HG02840 (cell line): ENCODE measurements at regions not wholly inside any gene's neighbourhood (a gene's known extent, or its start where the extent isn't known, plus 50 kb on each side); places are given as distances from the start of the nearest gene placed in this dataset.
"Not testable (repeated sequence)": the region's sequence is repeated elsewhere in the genome, so short reads cannot be mapped to it uniquely, and the experiment has no call there.

ENCODE experiments used
- ATAC-seq: cut with Tn5 transposase; IDR thresholded peaks from one replicate; pipeline ENCODE4 v1.9.1; 2021; ENCODE audit warnings: mild to moderate bottlenecking, moderate library complexity, moderate number of reproducible peaks; ENCODE audit not compliant: unreplicated experiment, low FRiP score

DNA sequence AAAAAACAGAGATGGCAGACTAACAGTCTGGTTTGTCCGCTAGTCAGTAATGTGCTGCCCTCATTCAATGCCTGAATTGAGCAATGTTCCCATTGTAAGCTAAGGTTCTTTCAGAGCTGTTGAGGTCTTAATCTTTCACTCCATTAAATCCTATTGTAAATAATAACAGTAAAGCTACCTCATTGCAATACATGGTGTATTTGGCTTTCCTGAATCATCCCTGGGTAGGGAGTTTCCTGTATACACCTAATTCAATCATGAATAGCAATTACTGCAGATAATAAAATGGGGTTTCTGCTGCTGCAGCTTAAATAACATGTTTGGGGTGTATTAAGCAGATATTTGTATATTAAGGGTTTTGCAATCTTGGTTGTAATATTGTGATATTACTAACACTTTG is 1100.2 kb upstream of the INTU start:
- ATAC-seq = no peak

GRCh38 chr4:126533146-126533805 is 1099.5 kb upstream of the INTU start:
- no peak for ATAC-seq

DNA sequence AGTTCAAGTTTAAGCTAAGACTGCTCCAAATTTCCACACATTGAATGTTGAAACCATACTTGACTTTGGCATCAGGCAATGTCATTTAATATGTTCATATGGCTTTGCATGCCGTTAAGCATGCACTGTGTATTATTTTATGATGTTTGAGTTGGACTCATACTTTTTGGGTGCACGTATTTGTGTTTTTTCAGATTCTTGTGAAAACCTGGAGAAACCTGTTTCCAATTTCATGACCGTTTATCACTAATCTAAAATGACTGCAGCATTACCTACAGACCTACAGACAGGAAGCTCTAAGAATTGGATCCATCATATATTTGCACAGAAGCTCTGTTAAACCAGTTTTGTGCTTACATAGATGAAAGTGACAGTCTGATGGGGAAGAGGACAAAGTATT is 1093.0 kb upstream of the INTU start:
- ATAC-seq = no peak

- no peak for ATAC-seq
Measured at GRCh38 chr4:126541820-126542219, 1090.9 kb upstream of the INTU start.

DNA sequence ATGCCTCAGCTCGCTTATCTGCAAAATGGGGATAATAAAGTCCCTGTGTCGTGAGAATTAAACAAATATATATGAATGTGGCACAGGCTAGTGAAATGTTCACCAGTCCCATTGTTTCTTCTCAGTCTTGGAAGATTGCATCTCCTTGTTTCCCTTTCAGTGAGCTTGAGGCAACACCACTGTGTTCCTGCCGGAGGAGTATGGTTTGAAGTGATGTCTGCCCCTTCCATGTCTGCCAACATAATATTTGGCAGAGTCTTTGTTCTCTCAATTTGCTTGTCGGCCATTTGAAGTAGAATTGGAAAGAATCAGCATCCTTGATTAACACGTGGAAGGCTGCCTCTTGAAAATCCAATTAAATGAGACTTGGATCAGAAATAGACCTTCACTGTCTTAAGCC is 1088.5 kb upstream of the INTU start:
- ATAC-seq = no peak

DNA sequence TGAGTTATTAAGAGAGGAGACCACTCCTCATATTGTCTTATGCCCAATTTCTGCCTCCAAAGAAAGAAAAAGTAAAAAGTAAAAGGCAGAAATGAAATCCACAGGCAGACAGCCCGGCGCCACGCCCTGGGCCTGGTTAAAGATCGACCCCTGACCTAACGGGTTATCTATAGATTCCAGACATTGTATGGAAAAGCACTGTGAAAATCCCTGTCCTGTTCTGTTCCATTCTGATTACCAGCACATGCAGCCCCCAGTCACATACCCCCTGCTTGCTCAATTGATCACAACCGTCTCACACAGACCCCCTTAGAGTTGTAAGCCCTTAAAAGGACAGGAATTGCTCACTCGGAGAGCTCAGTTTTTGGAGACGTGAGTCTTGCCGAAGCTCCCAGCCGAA is 1086.6 kb upstream of the INTU start:
- not testable (repeated sequence) for ATAC-seq

DNA sequence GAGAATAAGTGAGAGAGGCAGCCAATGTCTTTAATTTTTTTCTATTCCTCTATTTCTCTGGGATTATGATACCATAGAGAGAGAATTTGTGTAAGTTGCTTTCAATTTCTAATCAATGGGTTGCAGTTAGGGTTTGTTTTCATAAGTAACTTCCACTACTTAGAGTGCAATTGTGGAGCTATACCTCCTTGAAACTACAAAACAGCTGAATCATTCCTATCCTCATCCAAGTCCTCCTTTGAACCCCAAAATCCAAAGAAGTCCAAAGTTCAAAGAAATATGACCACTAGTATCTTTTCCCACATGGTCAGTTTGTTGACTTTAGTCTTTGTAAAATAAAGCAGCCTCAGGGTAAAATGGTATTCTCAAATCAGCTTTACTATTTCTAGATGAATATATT is 1085.4 kb upstream of the INTU start:
- ATAC-seq = no peak

GRCh38 chr4:126548890-126549289 is 1083.9 kb upstream of the INTU start:
- ATAC-seq = no peak

- ATAC-seq = no peak
Measured at GRCh38 chr4:126552321-126552720, 1080.4 kb upstream of the INTU start.

GRCh38 chr4:126553248-126553647 is 1079.5 kb upstream of the INTU start:
- no peak for ATAC-seq

DNA sequence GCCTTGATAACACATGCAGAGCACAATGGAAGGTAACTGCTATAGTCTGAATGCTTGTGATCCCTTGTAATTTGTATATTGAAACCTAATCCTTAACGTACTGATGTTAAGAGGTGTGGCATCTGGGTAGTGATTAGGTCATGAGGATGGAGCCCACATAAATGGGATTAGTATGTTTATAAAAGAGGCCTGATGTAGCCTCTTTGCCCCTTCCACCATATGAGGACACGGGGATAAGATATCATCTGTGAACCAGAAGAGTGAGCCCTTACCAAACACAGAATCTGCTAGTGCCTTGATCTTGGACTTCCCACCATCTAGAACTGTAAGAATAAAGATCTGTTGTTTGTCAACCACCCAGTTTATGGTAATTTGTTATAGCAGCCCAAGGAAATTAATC is 1074.2 kb upstream of the INTU start:
- ATAC-seq = no peak

DNA sequence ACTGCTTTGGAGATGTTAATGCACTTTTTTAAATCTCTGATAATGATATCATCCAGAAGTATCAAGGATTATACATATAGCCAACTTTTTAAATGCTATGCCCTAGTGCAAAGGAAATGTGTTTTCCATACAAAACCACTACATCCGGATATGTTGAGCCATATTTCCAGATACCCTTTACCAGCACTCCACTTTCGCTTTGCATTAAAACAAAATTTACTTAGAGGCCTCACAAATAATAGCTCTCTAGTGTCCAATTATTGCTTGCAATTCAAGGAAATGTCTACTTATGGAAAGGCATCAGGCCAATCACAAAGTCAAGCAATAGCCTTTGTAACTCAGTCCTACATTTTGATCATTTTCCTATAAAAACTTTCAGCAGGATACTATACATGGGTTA is 1072.8 kb upstream of the INTU start:
- ATAC-seq = no peak

GRCh38 chr4:126560794-126561193 is 1072.0 kb upstream of the INTU start:
- ATAC-seq = no peak

DNA sequence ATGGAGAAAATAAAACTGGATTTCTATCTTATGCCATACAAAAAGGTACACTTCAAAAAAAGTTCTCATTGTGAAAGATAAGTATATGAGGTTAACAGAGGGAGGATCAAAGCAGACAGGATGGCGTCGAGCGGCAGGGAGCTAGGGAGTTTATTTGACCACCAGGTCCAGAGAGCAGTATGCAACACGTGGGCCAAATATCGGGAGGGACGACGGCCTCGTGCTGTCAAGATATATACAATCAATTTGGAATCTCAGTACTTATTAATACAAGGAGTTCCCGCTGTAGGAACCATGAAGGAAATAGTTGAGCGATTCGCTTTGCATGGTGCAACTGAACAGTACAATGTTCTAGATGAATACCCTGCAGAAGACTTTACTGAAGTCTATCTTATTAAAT is 1069.4 kb upstream of the INTU start:
- no peak for ATAC-seq

DNA sequence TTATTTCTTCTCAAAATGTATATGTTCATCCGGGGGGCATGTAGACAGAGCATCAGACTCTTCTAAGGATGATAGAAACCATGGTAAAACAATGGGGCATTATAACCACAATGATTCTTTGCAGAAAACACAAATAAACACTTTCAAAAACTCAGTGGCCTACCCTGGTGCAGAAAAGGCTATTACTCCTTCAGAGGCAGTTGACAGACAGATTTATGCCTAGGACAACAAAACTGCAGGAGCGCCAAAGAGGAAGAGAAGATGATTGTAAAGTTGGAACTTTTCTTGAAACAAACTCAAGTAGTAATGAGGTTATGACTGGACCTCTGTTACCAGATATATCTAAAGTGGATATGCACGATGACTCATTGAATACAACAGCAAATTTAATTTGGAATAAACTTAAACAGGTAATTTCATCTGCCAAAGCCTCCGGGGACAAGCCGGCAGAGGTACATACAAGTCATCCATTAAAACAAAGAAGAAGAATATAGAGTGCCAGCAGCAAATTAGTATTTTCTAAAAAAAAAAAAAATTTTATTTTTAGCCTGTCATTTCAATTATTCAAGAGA is 1068.4 kb upstream of the INTU start:
- no peak for ATAC-seq

DNA sequence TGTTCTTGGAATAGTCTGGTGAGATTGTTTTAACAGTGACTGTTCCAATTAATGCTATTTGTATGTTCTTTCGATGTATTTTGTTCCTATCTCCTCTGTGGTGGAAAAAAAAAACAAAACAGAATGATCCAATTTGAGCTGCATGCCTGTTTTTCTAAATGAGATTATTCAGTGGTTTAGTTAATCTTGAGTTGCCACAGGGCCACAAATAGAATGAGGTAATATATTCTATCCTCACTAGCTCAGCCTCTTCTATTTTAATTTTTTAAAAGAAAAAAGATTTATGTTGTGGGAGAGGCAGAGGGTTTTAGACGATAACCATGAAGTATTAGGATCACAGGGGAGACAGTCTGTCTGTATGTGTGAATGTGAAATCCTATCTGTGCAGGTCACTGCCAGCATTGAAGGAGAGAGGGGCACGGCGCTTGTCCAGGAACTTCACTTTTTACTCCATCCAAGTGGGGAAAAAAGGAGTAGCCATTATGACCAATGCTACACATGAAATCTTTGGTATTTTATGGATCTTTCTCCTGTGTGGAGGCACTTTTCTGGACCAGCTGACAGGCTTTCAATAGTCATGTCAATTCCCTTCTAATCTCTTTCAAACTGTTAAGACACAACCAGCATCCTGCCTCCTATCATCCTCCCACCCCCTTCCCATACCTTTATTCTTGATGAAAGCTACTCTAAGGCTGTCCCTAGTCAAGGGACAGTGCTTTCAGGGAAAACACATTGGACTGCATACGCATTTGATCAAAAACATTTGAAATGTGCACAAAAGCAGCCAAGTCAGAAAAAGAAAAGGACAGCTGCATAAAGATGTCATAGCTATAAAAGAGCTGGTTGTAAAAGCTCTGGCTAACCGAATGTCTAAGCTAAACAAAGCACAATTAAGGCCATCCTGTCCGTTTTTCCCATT is 1063.8 kb upstream of the INTU start:
- no peak for ATAC-seq

- ATAC-seq = no peak
Measured at GRCh38 chr4:126572264-126572663, 1060.5 kb upstream of the INTU start.

- ATAC-seq = no peak
Measured at GRCh38 chr4:126582737-126583136, 1050.0 kb upstream of the INTU start.

GRCh38 chr4:126583509-126583908 is 1049.2 kb upstream of the INTU start:
- no peak for ATAC-seq

- ATAC-seq = no peak
Measured at GRCh38 chr4:126591583-126591982, 1041.2 kb upstream of the INTU start.

- ATAC-seq = no peak
Measured at GRCh38 chr4:126592088-126592487, 1040.7 kb upstream of the INTU start.

GRCh38 chr4:126593626-126594025 is 1039.1 kb upstream of the INTU start:
- no peak for ATAC-seq
